ENCODE measurements at regions not wholly inside any gene's neighbourhood (a gene's known extent, or its start where the extent isn't known, plus 50 kb on each side); places are given as distances from the start of the nearest gene placed in this dataset.

- TF ChIP-seq MAZ (IDR thresholded peaks at IDR 0.05; ENCODE audit: borderline replicate concordance, low read depth, low read length), result no peak
- TF ChIP-seq, protein P1, sequence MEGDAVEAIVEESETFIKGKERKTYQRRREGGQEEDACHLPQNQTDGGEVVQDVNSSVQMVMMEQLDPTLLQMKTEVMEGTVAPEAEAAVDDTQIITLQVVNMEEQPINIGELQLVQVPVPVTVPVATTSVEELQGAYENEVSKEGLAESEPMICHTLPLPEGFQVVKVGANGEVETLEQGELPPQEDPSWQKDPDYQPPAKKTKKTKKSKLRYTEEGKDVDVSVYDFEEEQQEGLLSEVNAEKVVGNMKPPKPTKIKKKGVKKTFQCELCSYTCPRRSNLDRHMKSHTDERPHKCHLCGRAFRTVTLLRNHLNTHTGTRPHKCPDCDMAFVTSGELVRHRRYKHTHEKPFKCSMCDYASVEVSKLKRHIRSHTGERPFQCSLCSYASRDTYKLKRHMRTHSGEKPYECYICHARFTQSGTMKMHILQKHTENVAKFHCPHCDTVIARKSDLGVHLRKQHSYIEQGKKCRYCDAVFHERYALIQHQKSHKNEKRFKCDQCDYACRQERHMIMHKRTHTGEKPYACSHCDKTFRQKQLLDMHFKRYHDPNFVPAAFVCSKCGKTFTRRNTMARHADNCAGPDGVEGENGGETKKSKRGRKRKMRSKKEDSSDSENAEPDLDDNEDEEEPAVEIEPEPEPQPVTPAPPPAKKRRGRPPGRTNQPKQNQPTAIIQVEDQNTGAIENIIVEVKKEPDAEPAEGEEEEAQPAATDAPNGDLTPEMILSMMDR (IDR thresholded peaks at IDR 0.05), result no peak
- no peak for TF ChIP-seq POLR2A (IDR thresholded peaks at IDR 0.05; ENCODE audit: low read length)
- TF ChIP-seq JUNB (IDR thresholded peaks at IDR 0.05), result no peak
- TF ChIP-seq JUN (IDR thresholded peaks at IDR 0.05), result no peak
- TF ChIP-seq, protein P2, sequence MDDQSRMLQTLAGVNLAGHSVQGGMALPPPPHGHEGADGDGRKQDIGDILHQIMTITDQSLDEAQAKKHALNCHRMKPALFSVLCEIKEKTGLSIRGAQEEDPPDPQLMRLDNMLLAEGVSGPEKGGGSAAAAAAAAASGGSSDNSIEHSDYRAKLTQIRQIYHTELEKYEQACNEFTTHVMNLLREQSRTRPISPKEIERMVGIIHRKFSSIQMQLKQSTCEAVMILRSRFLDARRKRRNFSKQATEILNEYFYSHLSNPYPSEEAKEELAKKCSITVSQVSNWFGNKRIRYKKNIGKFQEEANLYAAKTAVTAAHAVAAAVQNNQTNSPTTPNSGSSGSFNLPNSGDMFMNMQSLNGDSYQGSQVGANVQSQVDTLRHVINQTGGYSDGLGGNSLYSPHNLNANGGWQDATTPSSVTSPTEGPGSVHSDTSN (IDR thresholded peaks at IDR 0.05), result no peak
- TF ChIP-seq ESRRA (IDR thresholded peaks at IDR 0.05; ENCODE audit: borderline replicate concordance, low read length), result no peak
- no peak for TF ChIP-seq RAD21 (conservative IDR thresholded peaks at IDR 0.05 in 1 of 2, IDR thresholded peaks at IDR 0.05 in 1 of 2)
- TF ChIP-seq CEBPB (IDR thresholded peaks at IDR 0.05), result no peak
- TF ChIP-seq NR3C1 (IDR thresholded peaks at IDR 0.05), result no peak
Observed at GRCh38 chr13:82323101-82323500, 1559.2 kb downstream of the SLITRK1 start.

All from A549 (cell line).